B cell (primary cell): ENCODE measurements at regions not wholly inside any gene's neighbourhood (a gene's known extent, or its start where the extent isn't known, plus 50 kb on each side); places are given as distances from the start of the nearest gene placed in this dataset.

Experiments
- EZH2 ChIP-seq: IDR thresholded peaks from 2 replicates; pipeline ENCODE4 v1.6.1; 2012; ENCODE audit warnings: borderline replicate concordance, low read depth, mild to moderate bottlenecking, moderate library complexity, low read length; ENCODE audit not compliant: insufficient read depth, poor library complexity, severe bottlenecking
- TF ChIP-seq, protein P1 (sequence below): fragments of 200-600 bp; IDR thresholded peaks from one replicate; pipeline ENCODE4 v1.8.0; 2022; ENCODE audit warnings: antibody characterized with exemption, mild to moderate bottlenecking

DNA sequence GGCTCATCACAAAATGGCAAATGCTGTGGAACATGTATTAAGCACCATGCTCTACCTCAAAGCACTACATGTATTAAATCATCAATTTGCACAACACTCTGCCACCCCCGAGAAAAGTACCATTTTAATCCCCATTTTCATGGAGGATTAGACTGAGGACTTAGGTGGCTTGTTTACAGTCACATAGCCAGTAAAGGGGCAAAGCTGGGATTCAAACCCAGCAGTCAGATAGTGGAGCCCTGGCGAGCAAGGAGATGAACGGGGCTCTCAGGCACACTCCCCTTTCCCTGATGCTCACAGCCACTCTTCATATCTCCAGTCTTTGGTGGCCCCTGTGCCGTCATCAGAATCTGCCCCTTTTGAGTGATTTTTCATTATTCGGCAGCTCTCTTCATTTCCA lies 262.9 kb downstream of the DIRAS2 start:
- TF ChIP-seq, protein P1, sequence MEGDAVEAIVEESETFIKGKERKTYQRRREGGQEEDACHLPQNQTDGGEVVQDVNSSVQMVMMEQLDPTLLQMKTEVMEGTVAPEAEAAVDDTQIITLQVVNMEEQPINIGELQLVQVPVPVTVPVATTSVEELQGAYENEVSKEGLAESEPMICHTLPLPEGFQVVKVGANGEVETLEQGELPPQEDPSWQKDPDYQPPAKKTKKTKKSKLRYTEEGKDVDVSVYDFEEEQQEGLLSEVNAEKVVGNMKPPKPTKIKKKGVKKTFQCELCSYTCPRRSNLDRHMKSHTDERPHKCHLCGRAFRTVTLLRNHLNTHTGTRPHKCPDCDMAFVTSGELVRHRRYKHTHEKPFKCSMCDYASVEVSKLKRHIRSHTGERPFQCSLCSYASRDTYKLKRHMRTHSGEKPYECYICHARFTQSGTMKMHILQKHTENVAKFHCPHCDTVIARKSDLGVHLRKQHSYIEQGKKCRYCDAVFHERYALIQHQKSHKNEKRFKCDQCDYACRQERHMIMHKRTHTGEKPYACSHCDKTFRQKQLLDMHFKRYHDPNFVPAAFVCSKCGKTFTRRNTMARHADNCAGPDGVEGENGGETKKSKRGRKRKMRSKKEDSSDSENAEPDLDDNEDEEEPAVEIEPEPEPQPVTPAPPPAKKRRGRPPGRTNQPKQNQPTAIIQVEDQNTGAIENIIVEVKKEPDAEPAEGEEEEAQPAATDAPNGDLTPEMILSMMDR = no peak
- no peak for TF ChIP-seq EZH2
